Fibroblast of lung (primary cell): ENCODE measurements at regions not wholly inside any gene's neighbourhood (a gene's known extent, or its start where the extent isn't known, plus 50 kb on each side); places are given as distances from the start of the nearest gene placed in this dataset.

Experiments used
- DNase-seq, 2 donors: peaks; one replicate each; pipeline versions ENCODE4 v3.0.0 to v3.0.0-alpha.2; 2010; ENCODE audit warnings: low read depth in 2 of 2
- H2AFZ ChIP-seq: 2 replicates; pipeline ENCODE4 v1.5.1; 2012; ENCODE audit warnings: low read length, control low read depth, inconsistent platforms
- H3K27ac ChIP-seq: 2 replicates; pipeline ENCODE4 v1.5.1; 2011; ENCODE audit warnings: low read length, control low read depth; ENCODE audit not compliant: insufficient read depth
- H3K27me3 ChIP-seq: 2 replicates; pipeline ENCODE4 v1.5.1; 2011; ENCODE audit warnings: mild to moderate bottlenecking, low read length; ENCODE audit not compliant: control insufficient read depth, insufficient read depth
- H3K36me3 ChIP-seq: 2 replicates; pipeline ENCODE4 v1.5.1; 2011; ENCODE audit warnings: low read length; ENCODE audit not compliant: control insufficient read depth, insufficient read depth
- H3K4me1 ChIP-seq: 2 replicates; pipeline ENCODE4 v1.5.1; 2011; ENCODE audit warnings: low read length; ENCODE audit not compliant: control insufficient read depth, insufficient read depth; ENCODE audit errors: extremely low read depth
- H3K4me2 ChIP-seq: 2 replicates; pipeline ENCODE4 v1.5.1; 2011; ENCODE audit warnings: low read length, control low read depth; ENCODE audit not compliant: insufficient read depth; ENCODE audit errors: extremely low read depth
- H3K4me3 ChIP-seq, 4 experiments: fragments of 200-600 bp in 1 of 4; sonication (generic) in 1 of 4; replicated peaks in 1 of 4; 2 replicates each; pipeline ENCODE4 v1.5.1; 2011 to 2016; ENCODE audit warnings: low read length in 4 of 4, low read depth in 3 of 4, mild to moderate bottlenecking in 3 of 4, control low read depth in 2 of 4, inconsistent platforms in 1 of 4, mixed read lengths in 1 of 4; ENCODE audit not compliant: insufficient read depth in 1 of 4; ENCODE audit errors: control extremely low read depth in 1 of 4
- H3K79me2 ChIP-seq: 2 replicates; pipeline ENCODE4 v1.5.1; 2012; ENCODE audit warnings: mild to moderate bottlenecking, low read length, inconsistent platforms; ENCODE audit not compliant: control insufficient read depth, insufficient read depth
- H3K9ac ChIP-seq: 2 replicates; pipeline ENCODE4 v1.5.1; 2011; ENCODE audit warnings: mild to moderate bottlenecking, low read length, control low read depth; ENCODE audit not compliant: insufficient read depth
- H3K9me3 ChIP-seq: 2 replicates; pipeline ENCODE4 v1.5.1; 2012; ENCODE audit warnings: low read depth, low read length; ENCODE audit not compliant: control insufficient read depth, insufficient read depth
- H4K20me1 ChIP-seq: 2 replicates; pipeline ENCODE4 v1.5.1; 2011; ENCODE audit warnings: low read length; ENCODE audit not compliant: control insufficient read depth, insufficient read depth; ENCODE audit errors: extremely low read depth
- CTCF ChIP-seq, 2 donors: IDR thresholded peaks in 1 of 2; conservative IDR thresholded peaks in 1 of 2; 1 replicate in 1 of 2; 2 replicates in 1 of 2; pipeline ENCODE4 v1.5.1; 2011 to 2012; ENCODE audit warnings: low read length in 2 of 2, control low read depth in 1 of 2, inconsistent platforms in 1 of 2, low read depth in 1 of 2, mild to moderate bottlenecking in 1 of 2
- EZH2 ChIP-seq: IDR thresholded peaks from 2 replicates; pipeline ENCODE4 v1.5.1; 2012; ENCODE audit warnings: low read length, control low read depth, mild to moderate bottlenecking; ENCODE audit errors: missing control alignments

- H2AFZ ChIP-seq = no peak overlapping the region
- H3K79me2 ChIP-seq = no peaks in the 10 kb centered on the region
- H3K9ac ChIP-seq = no peak overlapping the region
- H3K27me3 ChIP-seq = no peaks in the 10 kb centered on the region
- H3K27ac ChIP-seq = no peak overlapping the region
- H3K9me3 ChIP-seq = no peaks in the 10 kb centered on the region
- DNase-seq = no peak
- no peaks in the 10 kb centered on the region for H4K20me1 ChIP-seq
- H3K4me2 ChIP-seq = no peak overlapping the region
- H3K4me3 ChIP-seq = no peak overlapping the region
- no peaks in the 10 kb centered on the region for H3K4me1 ChIP-seq
- H3K36me3 ChIP-seq = no peaks in the 10 kb centered on the region
- no peak for TF ChIP-seq CTCF (conservative IDR thresholded peaks at IDR 0.05 in 1 of 2, IDR thresholded peaks at IDR 0.05 in 1 of 2; ENCODE audit: low read depth in 1 of 2, low read length in 2 of 2)
- TF ChIP-seq EZH2 = no peak
Observed at GRCh38 chr3:4232798-4233197, 70.4 kb upstream of the SETMAR start.

GRCh38 chr3:4233488-4233887, 69.7 kb upstream of the SETMAR start:
- H3K9ac ChIP-seq = no peak overlapping the region
- H2AFZ ChIP-seq = no peak overlapping the region
- H3K79me2 ChIP-seq = no peaks in the 10 kb centered on the region
- DNase-seq = no peak
- H3K36me3 ChIP-seq = no peaks in the 10 kb centered on the region
- no peak overlapping the region for H3K4me2 ChIP-seq
- no peaks in the 10 kb centered on the region for H3K9me3 ChIP-seq
- H3K27me3 ChIP-seq = no peaks in the 10 kb centered on the region
- no peaks in the 10 kb centered on the region for H3K4me1 ChIP-seq
- H3K27ac ChIP-seq = no peak overlapping the region
- no peak overlapping the region for H3K4me3 ChIP-seq
- H4K20me1 ChIP-seq = no peaks in the 10 kb centered on the region
- TF ChIP-seq CTCF (conservative IDR thresholded peaks at IDR 0.05 in 1 of 2, IDR thresholded peaks at IDR 0.05 in 1 of 2; ENCODE audit: low read depth in 1 of 2, low read length in 2 of 2) (no peak), EZH2 (no peak)

- Histone ChIP-seq H4K20me1 (no peaks in the 10 kb centered on the region), H3K4me2 (no peak overlapping the region), H3K27ac (no peak overlapping the region), H3K9me3 (no peaks in the 10 kb centered on the region), H3K4me1 (no peaks in the 10 kb centered on the region), H3K9ac (no peak overlapping the region), H3K36me3 (no peaks in the 10 kb centered on the region), H2AFZ (no peak overlapping the region), H3K4me3 (no peak overlapping the region), H3K27me3 (no peaks in the 10 kb centered on the region), H3K79me2 (no peaks in the 10 kb centered on the region)
- DNase-seq = no peak
- TF ChIP-seq CTCF (conservative IDR thresholded peaks at IDR 0.05 in 1 of 2, IDR thresholded peaks at IDR 0.05 in 1 of 2; ENCODE audit: low read depth in 1 of 2, low read length in 2 of 2) = no peak
- no peak for TF ChIP-seq EZH2
Observed at GRCh38 chr3:4234889-4235288, 68.3 kb upstream of the SETMAR start.
